Mesenchymal stem cell (in vitro differentiated cells and primary cell): ENCODE measurements at regions not wholly inside any gene's neighbourhood (a gene's known extent, or its start where the extent isn't known, plus 50 kb on each side); places are given as distances from the start of the nearest gene placed in this dataset.

Experiments used
- DNase-seq: peaks from one replicate; pipeline ENCODE4 v3.0.0-alpha.2; 2013
- H2AFZ ChIP-seq: one replicate; pipeline ENCODE4 v1.6.1; 2013; ENCODE audit warnings: low read depth, mild to moderate bottlenecking, control low read depth, inconsistent platforms, low read length, moderate library complexity
- H2AK5ac ChIP-seq: 2 replicates; pipeline ENCODE4 v1.6.1; 2013; ENCODE audit warnings: low read length, moderate library complexity, mild to moderate bottlenecking, inconsistent platforms; ENCODE audit not compliant: severe bottlenecking
- H2BK120ac ChIP-seq: one replicate; pipeline ENCODE4 v1.6.1; 2013; ENCODE audit warnings: low read depth, mild to moderate bottlenecking, inconsistent platforms, low read length, moderate library complexity
- H2BK12ac ChIP-seq, 2 experiments: one replicate each; pipeline ENCODE4 v1.6.1; 2013; ENCODE audit warnings: inconsistent platforms in 2 of 2, low read length in 2 of 2, mild to moderate bottlenecking in 2 of 2, moderate library complexity in 2 of 2, control low read depth in 1 of 2
- H2BK15ac ChIP-seq: one replicate; pipeline ENCODE4 v1.6.1; 2013; ENCODE audit warnings: mild to moderate bottlenecking, low read depth, inconsistent platforms; ENCODE audit not compliant: poor library complexity, severe bottlenecking
- H2BK5ac ChIP-seq: 2 replicates; pipeline ENCODE4 v1.6.1; 2013; ENCODE audit warnings: low read depth, mild to moderate bottlenecking, low read length, control low read depth, inconsistent platforms; ENCODE audit not compliant: poor library complexity, severe bottlenecking
- H3K14ac ChIP-seq, 2 experiments: one replicate each; pipeline ENCODE4 v1.6.1; 2013; ENCODE audit warnings: inconsistent platforms in 2 of 2, low read length in 2 of 2, control low read depth in 1 of 2, mild to moderate bottlenecking in 1 of 2, moderate library complexity in 1 of 2
- H3K18ac ChIP-seq, 2 experiments: one replicate each; pipeline ENCODE4 v1.6.1; 2013; ENCODE audit warnings: inconsistent platforms in 2 of 2, low read length in 2 of 2, control low read depth in 1 of 2, low read depth in 1 of 2, mild to moderate bottlenecking in 1 of 2
- H3K23ac ChIP-seq, 2 experiments: one replicate each; pipeline ENCODE4 v1.6.1; 2013; ENCODE audit warnings: inconsistent platforms in 2 of 2, low read length in 2 of 2, mild to moderate bottlenecking in 2 of 2, moderate library complexity in 2 of 2, control low read depth in 1 of 2
- H3K27ac ChIP-seq: 2 replicates; pipeline ENCODE4 v1.5.1; 2013; ENCODE audit warnings: mild to moderate bottlenecking, moderate library complexity, low read length, control low read depth, inconsistent platforms; ENCODE audit not compliant: poor library complexity, severe bottlenecking
- H3K27me3 ChIP-seq, 2 experiments: 2 replicates each; pipeline versions ENCODE4 v1.6.1 to v1.7.0; 2013; ENCODE audit warnings: low read length in 2 of 2, mild to moderate bottlenecking in 2 of 2, moderate library complexity in 2 of 2, control low read depth in 1 of 2, inconsistent platforms in 1 of 2; ENCODE audit not compliant: control insufficient read depth in 1 of 2, insufficient read depth in 1 of 2
- H3K36me3 ChIP-seq, 2 experiments: 2 replicates each; pipeline versions ENCODE4 v1.6.1 to v1.7.0; 2013; ENCODE audit warnings: low read length in 2 of 2, control low read depth in 1 of 2, inconsistent platforms in 1 of 2, low read depth in 1 of 2, mild to moderate bottlenecking in 1 of 2; ENCODE audit not compliant: insufficient read depth in 2 of 2, control insufficient read depth in 1 of 2
- H3K4ac ChIP-seq, 2 experiments: one replicate each; pipeline ENCODE4 v1.6.1; 2013; ENCODE audit warnings: inconsistent platforms in 2 of 2, low read length in 2 of 2, mild to moderate bottlenecking in 2 of 2, moderate library complexity in 2 of 2, control low read depth in 1 of 2, low read depth in 1 of 2
- H3K4me1 ChIP-seq: 2 replicates; pipeline ENCODE4 v1.6.1; 2013; ENCODE audit warnings: low read depth, low read length, control low read depth; ENCODE audit not compliant: control insufficient read depth, insufficient read depth
- H3K4me2 ChIP-seq: 2 replicates; pipeline ENCODE4 v1.6.1; 2013; ENCODE audit warnings: low read length, mild to moderate bottlenecking, inconsistent platforms; ENCODE audit not compliant: poor library complexity, severe bottlenecking
- H3K4me3 ChIP-seq, 2 experiments: 2 replicates each; pipeline versions ENCODE4 v1.5.1 to v1.7.0; 2013; ENCODE audit warnings: low read length in 2 of 2, mild to moderate bottlenecking in 2 of 2, control low read depth in 1 of 2, low read depth in 1 of 2; ENCODE audit not compliant: insufficient read depth in 1 of 2
- H3K79me1 ChIP-seq: replicated peaks from 2 replicates; pipeline ENCODE4 v1.6.1; 2013; ENCODE audit warnings: mild to moderate bottlenecking, control low read depth, low read length, inconsistent platforms; ENCODE audit not compliant: poor library complexity, severe bottlenecking
- H3K9ac ChIP-seq: 2 replicates; pipeline ENCODE4 v1.7.0; 2013; ENCODE audit warnings: mild to moderate bottlenecking, low read length, moderate library complexity
- H3K9me3 ChIP-seq: 2 replicates; pipeline ENCODE4 v1.7.0; 2013; ENCODE audit warnings: mild to moderate bottlenecking, low read length; ENCODE audit not compliant: control insufficient read depth
- H4K8ac ChIP-seq: one replicate; pipeline ENCODE4 v1.6.1; 2013; ENCODE audit warnings: inconsistent platforms, mild to moderate bottlenecking, low read length, moderate library complexity
- H4K91ac ChIP-seq: one replicate; pipeline ENCODE4 v1.6.1; 2013; ENCODE audit warnings: mild to moderate bottlenecking, low read length, inconsistent platforms
- WGBS: methylation state at CpG from one replicate; pipeline ENCODE4 v1.1.7; 2013; ENCODE audit warnings: mixed read lengths; 5-methylcytosine and 5-hydroxymethylcytosine counted together

- no peak for DNase-seq
- Histone ChIP-seq H3K4me3 (no peak overlapping the region), H2BK120ac (no peak overlapping the region)
Observed at GRCh38 chr7:9671979-9672917, 1238.8 kb downstream of the NXPH1 start.

GRCh38 chr7:9680713-9681112 is 1247.3 kb downstream of the NXPH1 start:
- 100% methylated on average over 2 of the region's 2 CpGs for WGBS
- no peaks in the 10 kb centered on the region for H3K36me3 ChIP-seq

More at GRCh38 chr7:9671979-9672917, 1238.8 kb downstream of the NXPH1 start:
- 95% methylated on average over 4 of the region's 7 CpGs for WGBS
- Histone ChIP-seq H2BK5ac (no peak overlapping the region), H3K18ac (no peak overlapping the region), H2BK12ac (no peak overlapping the region), H3K4me1 (no peaks in the 10 kb centered on the region), H2BK15ac (no peak overlapping the region), H2AFZ (no peak overlapping the region), H4K91ac (no peak overlapping the region), H3K9ac (no peak overlapping the region), H3K9me3 (peaks cover 28% of the 10 kb centered on the region), H3K4ac (no peak overlapping the region), H3K4me2 (no peak overlapping the region), H3K27me3 (no peaks in the 10 kb centered on the region), H3K79me1 (no peaks in the 10 kb centered on the region), H2AK5ac (no peak overlapping the region), H3K27ac (no peak overlapping the region), H4K8ac (no peak overlapping the region), H3K14ac (no peak overlapping the region), H3K36me3 (no peaks in the 10 kb centered on the region), H3K23ac (no peak overlapping the region)

GRCh38 chr7:9681284-9681683 is 1247.9 kb downstream of the NXPH1 start:
- H2BK5ac ChIP-seq: no peak overlapping the region
- no CpG with 5 or more reads among the region's 4 CpGs for WGBS
- H4K91ac ChIP-seq: no peak overlapping the region
- no peak overlapping the region for H3K4ac ChIP-seq
- H3K4me2 ChIP-seq: no peak overlapping the region
- H2AFZ ChIP-seq: no peak overlapping the region
- H3K79me1 ChIP-seq: no peaks in the 10 kb centered on the region
- no peak overlapping the region for H3K23ac ChIP-seq
- no peaks in the 10 kb centered on the region for H3K36me3 ChIP-seq
- H3K18ac ChIP-seq: no peak overlapping the region
- H3K9me3 ChIP-seq: peaks cover 25% of the 10 kb centered on the region
- no peak for DNase-seq
- H2AK5ac ChIP-seq: no peak overlapping the region
- peaks cover 2% of the 10 kb centered on the region for H3K4me1 ChIP-seq
- H3K14ac ChIP-seq: no peak overlapping the region
- H2BK120ac ChIP-seq: no peak overlapping the region
- no peak overlapping the region for H2BK12ac ChIP-seq
- no peak overlapping the region for H3K27ac ChIP-seq
- no peak overlapping the region for H3K9ac ChIP-seq
- H2BK15ac ChIP-seq: no peak overlapping the region
- H4K8ac ChIP-seq: no peak overlapping the region
- no peaks in the 10 kb centered on the region for H3K27me3 ChIP-seq
- H3K4me3 ChIP-seq: no peak overlapping the region

More at GRCh38 chr7:9680713-9681112, 1247.3 kb downstream of the NXPH1 start:
- Histone ChIP-seq H3K14ac (no peak overlapping the region), H3K23ac (no peak overlapping the region), H3K4me2 (no peak overlapping the region), H3K9me3 (peaks cover 25% of the 10 kb centered on the region), H3K4me1 (peaks cover 2% of the 10 kb centered on the region), H3K27ac (no peak overlapping the region), H4K91ac (no peak overlapping the region), H3K4ac (no peak overlapping the region), H3K9ac (no peak overlapping the region), H3K4me3 (no peak overlapping the region), H3K18ac (no peak overlapping the region), H2BK15ac (no peak overlapping the region), H3K79me1 (no peaks in the 10 kb centered on the region), H2BK12ac (no peak overlapping the region), H2AFZ (no peak overlapping the region), H2AK5ac (no peak overlapping the region), H3K27me3 (no peaks in the 10 kb centered on the region), H2BK120ac (no peak overlapping the region), H2BK5ac (no peak overlapping the region), H4K8ac (no peak overlapping the region)
- DNase-seq: no peak

GRCh38 chr7:9691286-9691685 is 1257.9 kb downstream of the NXPH1 start:
- no peak overlapping the region for H3K27ac ChIP-seq
- H4K8ac ChIP-seq: no peak overlapping the region
- H3K14ac ChIP-seq: no peak overlapping the region
- peaks cover 28% of the 10 kb centered on the region for H3K9me3 ChIP-seq
- H3K4me1 ChIP-seq: peaks cover 2% of the 10 kb centered on the region
- no peak overlapping the region for H3K23ac ChIP-seq
- H2AFZ ChIP-seq: no peak overlapping the region
- H2BK15ac ChIP-seq: no peak overlapping the region
- H3K79me1 ChIP-seq: no peaks in the 10 kb centered on the region
- H2BK120ac ChIP-seq: no peak overlapping the region
- H3K9ac ChIP-seq: no peak overlapping the region
- no peak overlapping the region for H2BK5ac ChIP-seq
- H4K91ac ChIP-seq: no peak overlapping the region
- no peak for DNase-seq
- no peak overlapping the region for H2AK5ac ChIP-seq
- no peak overlapping the region for H3K18ac ChIP-seq
- no peaks in the 10 kb centered on the region for H3K27me3 ChIP-seq
- no peak overlapping the region for H3K4me2 ChIP-seq
- H3K4ac ChIP-seq: no peak overlapping the region
- no peaks in the 10 kb centered on the region for H3K36me3 ChIP-seq
- 91% methylated on average over 2 of the region's 2 CpGs for WGBS
- no peak overlapping the region for H2BK12ac ChIP-seq
- no peak overlapping the region for H3K4me3 ChIP-seq
